MM.1S (cell line): ENCODE measurements at regions not wholly inside any gene's neighbourhood (a gene's known extent, or its start where the extent isn't known, plus 50 kb on each side); places are given as distances from the start of the nearest gene placed in this dataset.

Experiments
- CTCF ChIP-seq: fragments of 300-600 bp; sonication (generic); IDR thresholded peaks from 2 replicates; pipeline ENCODE4 v1.5.1; 2016; ENCODE audit warnings: antibody characterized with exemption, low read length, mixed read lengths
- EZH2 ChIP-seq: fragments of 300-600 bp; sonication (generic); optimal IDR thresholded peaks from 2 replicates; pipeline ENCODE3; 2017; ENCODE audit warnings: low read depth, mild to moderate bottlenecking, antibody characterized with exemption, low read length, mixed read lengths

GRCh38 chr11:19493446-19494213 lies 219.0 kb upstream of the NAV2 start:
- TF ChIP-seq CTCF = no peak
- TF ChIP-seq EZH2 = no peak
